Bone marrow (tissue), 2 donors: ENCODE measurements at regions not wholly inside any gene's neighbourhood (a gene's known extent, or its start where the extent isn't known, plus 50 kb on each side); places are given as distances from the start of the nearest gene placed in this dataset.
"Not testable (repeated sequence)": the region's sequence is repeated elsewhere in the genome, so short reads cannot be mapped to it uniquely, and the experiment has no call there.

Experiments used
- DNase-seq, 2 donors: peaks; one replicate each; lab custom pipeline; 2025; lab: John Stamatoyannopoulos, UW

DNA sequence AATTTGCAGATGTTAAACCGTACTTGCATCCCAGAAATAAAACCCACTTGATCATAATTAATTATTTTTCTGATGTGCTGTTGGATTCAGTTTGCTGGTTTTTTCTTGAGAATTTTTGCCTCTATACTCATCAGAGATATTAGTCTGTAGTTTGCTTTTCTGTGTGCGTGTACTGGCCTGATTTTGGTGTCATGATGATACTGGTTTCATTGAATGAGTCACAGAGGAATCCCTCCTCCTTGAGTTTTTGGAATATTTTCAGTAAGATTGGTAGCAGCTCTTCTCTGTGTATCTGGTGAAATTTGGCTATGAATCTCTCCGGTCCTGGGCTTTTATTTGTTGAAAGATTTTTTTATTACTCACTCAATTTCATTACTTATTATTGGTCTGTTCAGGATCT lies 100.4 kb upstream of the PMCH start:
- DNase-seq, result no peak

DNA sequence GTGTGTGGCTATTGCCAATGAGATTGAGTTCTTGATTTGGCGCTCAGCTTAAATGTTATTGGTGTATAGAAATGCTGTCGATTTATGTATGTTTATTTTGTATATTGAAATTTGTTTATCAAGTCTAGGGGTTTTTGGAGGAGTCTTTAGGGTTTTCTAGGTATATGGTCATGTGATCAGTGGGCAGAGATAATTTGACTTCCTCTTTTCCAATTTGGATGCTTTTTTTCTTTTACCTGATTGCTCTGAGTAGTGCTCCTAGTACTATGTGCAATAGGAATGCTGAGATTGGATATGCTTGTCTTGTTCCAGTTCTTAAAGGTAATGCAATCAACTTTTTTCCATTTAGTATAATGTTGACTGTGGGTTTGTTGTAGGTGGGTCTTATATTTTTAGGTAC lies 99.8 kb upstream of the PMCH start:
- DNase-seq, result no peak

DNA sequence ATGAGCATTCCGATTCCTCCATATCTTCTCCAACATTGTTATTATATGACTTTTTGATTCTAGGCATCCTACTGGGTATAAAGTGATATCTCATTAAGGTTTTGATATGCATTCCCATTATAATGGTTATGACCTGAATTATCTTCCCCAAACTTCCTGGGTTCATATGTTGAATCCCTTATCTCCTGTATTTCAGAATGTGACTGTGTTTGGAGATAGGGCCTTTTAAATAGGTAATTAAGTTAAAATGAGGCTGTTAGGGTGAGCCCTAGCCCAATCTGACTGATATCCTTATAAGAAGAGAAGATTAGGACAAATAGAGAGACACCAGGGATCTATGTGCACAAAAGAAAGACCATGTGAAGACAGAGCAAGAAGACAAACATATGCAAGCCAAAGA lies 96.9 kb upstream of the PMCH start:
- DNase-seq, result no peak

- DNase-seq, result not testable (repeated sequence)
Measured at GRCh38 chr12:102291498-102292440, 94.1 kb upstream of the PMCH start.

GRCh38 chr12:102289702-102290101 lies 92.1 kb upstream of the PMCH start:
- DNase-seq, result not testable (repeated sequence)

DNA sequence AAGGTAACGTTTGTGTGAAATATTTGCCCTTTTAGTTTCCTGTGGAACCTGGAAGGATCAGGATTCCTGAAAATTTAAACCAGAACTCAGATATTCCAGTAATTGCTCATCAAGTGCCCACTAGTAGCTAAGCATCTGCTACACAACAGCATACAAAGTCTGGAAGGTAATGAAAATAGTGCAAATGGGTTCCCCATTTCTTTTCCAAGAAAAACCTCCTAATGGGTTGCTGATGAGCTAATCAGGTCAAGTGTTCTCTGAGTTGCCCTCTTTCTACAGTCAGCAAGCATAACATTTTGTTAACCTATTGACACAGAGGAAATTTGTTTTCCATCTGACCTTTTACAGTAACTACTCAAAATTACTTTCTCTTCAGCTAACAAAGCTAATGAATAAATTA lies 83.6 kb upstream of the PMCH start:
- no peak for DNase-seq

GRCh38 chr12:102255687-102256086 lies 58.1 kb upstream of the PMCH start:
- not testable (repeated sequence) for DNase-seq

DNA sequence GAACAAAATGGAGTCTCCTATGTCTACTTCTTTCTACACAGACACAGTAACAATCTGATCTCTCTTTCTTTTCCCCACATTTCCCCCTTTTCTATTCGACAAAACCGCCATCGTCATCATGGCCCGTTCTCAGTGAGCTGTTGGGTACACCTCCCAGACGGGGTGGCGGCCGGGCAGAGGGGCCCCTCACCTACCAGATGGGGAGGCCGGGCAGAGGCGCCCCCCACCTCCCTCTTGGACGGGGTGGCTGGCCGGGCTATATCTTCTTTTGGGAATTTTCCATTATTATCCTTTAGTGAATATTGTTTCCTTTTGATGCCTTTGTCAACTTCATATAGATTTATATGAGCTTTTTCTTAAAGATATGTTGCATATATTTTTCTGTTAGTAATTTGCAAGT lies 53.4 kb upstream of the PMCH start:
- not testable (repeated sequence) for DNase-seq

DNA sequence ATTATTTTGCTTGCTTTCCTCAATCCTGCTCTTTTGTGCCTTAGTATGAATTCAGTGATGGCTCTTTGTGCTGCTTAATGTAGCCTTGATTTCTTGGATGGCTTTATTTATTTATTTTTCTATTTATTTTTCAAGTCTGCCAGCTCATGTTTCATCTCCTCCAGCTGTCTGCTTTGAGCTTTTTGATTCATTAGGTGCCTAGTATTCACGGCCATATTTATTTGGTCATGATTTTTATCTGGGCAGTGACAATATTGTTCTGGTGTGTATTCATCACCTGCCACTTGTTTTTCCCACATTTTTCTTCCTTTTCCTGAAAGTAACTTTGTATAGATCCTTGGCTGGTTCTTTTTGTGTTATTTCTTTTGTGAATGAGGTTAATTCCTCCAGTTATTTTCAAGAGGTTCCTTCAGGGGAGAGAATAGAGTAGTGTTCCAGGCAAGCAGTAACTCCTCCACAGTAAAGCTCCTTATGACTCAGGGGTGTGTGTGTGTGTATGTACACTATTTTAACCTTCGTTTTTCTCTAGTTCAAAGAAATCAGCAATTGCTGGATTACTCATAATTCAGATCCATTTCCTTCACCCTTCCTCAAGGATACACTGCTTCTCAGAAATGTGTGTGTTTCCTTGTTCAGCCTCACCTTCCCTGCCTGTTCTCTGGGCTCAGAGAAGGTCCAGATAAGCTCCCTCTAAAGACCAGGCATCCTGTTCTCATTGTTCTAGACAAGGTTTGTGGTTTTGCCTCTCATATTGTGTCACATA lies 51.6 kb upstream of the PMCH start:
- no peak for DNase-seq
